HEK293T (cell line): ENCODE measurements at regions not wholly inside any gene's neighbourhood (a gene's known extent, or its start where the extent isn't known, plus 50 kb on each side); places are given as distances from the start of the nearest gene placed in this dataset.

Source experiments
- ARNT ChIP-seq: fragments of 450-650 bp; IDR thresholded peaks from 2 replicates; pipeline ENCODE4 v1.6.1; 2017; ENCODE audit warnings: mild to moderate bottlenecking
- BHLHE40 ChIP-seq: fragments of 450-650 bp; IDR thresholded peaks from 2 replicates; pipeline ENCODE4 v1.6.1; 2016; ENCODE audit warnings: mild to moderate bottlenecking, moderate library complexity, borderline replicate concordance
- CTBP1 ChIP-seq: fragments of 450-650 bp; IDR thresholded peaks from 2 replicates; pipeline ENCODE4 v1.6.1; 2016; ENCODE audit warnings: borderline replicate concordance
- FOXM1 ChIP-seq: fragments of 450-650 bp; IDR thresholded peaks from 2 replicates; pipeline ENCODE4 v1.6.1; 2017; ENCODE audit warnings: mild to moderate bottlenecking, borderline replicate concordance
- LEF1 ChIP-seq: fragments of 450-650 bp; IDR thresholded peaks from 2 replicates; pipeline ENCODE4 v1.6.1; 2017; ENCODE audit warnings: mild to moderate bottlenecking, borderline replicate concordance
- SP1 ChIP-seq: fragments of 450-650 bp; IDR thresholded peaks from 2 replicates; pipeline ENCODE4 v1.6.1; 2017
- TARDBP ChIP-seq: fragments of 450-650 bp; IDR thresholded peaks from 2 replicates; pipeline ENCODE4 v1.6.1; 2016
- TF ChIP-seq, protein P1 (sequence below): fragments of 450-650 bp; IDR thresholded peaks from 2 replicates; pipeline ENCODE4 v1.6.1; 2016

- TF ChIP-seq FOXM1 (no peak), BHLHE40 (no peak), CTBP1 (no peak), TARDBP (no peak), SP1 (no peak), ARNT (no peak), LEF1 (no peak)
- TF ChIP-seq, protein P1, sequence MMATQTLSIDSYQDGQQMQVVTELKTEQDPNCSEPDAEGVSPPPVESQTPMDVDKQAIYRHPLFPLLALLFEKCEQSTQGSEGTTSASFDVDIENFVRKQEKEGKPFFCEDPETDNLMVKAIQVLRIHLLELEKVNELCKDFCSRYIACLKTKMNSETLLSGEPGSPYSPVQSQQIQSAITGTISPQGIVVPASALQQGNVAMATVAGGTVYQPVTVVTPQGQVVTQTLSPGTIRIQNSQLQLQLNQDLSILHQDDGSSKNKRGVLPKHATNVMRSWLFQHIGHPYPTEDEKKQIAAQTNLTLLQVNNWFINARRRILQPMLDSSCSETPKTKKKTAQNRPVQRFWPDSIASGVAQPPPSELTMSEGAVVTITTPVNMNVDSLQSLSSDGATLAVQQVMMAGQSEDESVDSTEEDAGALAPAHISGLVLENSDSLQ = no peak
These were observed 399.0 kb upstream of the TPM1 start for GRCh38 chr15:62643572-62643971.
